GM18858 (cell line): ENCODE measurements at regions not wholly inside any gene's neighbourhood (a gene's known extent, or its start where the extent isn't known, plus 50 kb on each side); places are given as distances from the start of the nearest gene placed in this dataset.
"Not testable (repeated sequence)": the region's sequence is repeated elsewhere in the genome, so short reads cannot be mapped to it uniquely, and the experiment has no call there.

Experiments
- ATAC-seq: cut with Tn5 transposase; IDR thresholded peaks from one replicate; pipeline ENCODE4 v1.9.1; 2021; ENCODE audit not compliant: unreplicated experiment

- ATAC-seq, result no peak
Measured at GRCh38 chr6:69489970-69490369, 306.8 kb downstream of the LMBRD1 start.

- ATAC-seq, result no peak
Measured at GRCh38 chr6:69487688-69488087, 309.1 kb downstream of the LMBRD1 start.

DNA sequence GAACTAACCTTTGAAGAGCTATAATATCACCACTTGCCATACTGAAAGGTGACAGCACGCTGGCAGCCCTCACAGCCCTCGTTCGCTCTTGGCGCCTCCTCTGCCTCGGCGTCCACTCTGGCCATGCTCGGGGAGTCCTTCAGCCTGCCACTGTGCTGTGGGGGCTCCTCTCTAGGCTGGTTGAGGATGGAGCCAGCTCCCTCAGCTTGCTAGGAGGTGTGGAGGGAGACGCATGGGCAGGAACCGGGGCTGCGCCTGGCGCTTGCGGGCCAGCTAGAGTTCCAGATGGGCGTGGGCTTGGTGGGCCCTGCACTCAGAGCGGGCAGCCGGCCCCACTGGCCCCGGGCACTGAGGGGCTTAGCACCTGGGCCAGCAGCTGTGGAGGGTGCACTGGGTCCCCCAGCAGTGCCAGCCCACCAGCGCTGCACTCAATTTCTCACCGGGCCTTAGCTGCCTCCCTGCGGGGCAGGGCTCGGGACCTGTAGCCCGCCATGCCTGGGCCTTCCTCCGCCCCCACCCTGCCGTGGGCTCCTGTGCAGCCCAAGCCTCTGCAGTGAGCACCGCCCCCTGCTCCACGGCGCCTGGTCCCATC is 329.7 kb downstream of the LMBRD1 start:
- ATAC-seq, result no peak

DNA sequence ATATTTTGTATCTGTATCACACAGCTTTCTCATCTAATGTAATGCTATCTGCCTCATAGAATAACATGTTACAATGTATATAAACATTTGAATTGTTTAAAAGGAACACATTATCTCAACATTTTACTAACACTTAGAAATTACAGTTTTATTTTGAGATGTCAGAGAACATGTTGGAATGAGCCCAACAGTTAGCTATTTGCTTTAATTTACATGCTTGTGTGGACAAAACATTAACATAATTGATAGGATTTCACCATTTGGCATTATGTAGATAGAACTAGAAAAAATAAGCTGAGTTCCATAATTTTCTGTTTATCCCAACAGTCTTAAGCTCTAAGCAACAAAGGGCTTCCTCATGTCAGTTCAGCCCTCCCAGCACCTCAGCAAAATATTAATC is 330.9 kb downstream of the LMBRD1 start:
- ATAC-seq, result no peak

GRCh38 chr6:69456086-69456485 is 340.7 kb downstream of the LMBRD1 start:
- ATAC-seq, result no peak

DNA sequence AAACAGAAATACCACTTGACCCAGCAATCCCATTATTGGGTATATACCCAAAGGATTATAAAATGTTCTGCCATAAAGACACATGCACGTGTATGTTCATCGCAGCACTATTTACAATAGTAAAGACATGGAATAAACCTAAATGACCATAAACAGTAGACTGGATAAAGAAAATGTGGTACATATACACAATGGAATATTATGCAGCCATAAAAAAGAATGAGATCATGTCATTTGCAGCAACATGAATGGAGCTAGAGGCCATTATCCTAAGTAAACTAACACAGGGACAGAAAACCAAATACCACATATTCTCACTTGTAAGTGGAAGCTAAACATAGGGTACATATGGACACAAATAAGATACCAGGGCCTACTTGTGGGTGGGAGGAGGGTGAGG is 342.2 kb downstream of the LMBRD1 start:
- ATAC-seq, result not testable (repeated sequence)

GRCh38 chr6:69450493-69450892 is 346.3 kb downstream of the LMBRD1 start:
- not testable (repeated sequence) for ATAC-seq

DNA sequence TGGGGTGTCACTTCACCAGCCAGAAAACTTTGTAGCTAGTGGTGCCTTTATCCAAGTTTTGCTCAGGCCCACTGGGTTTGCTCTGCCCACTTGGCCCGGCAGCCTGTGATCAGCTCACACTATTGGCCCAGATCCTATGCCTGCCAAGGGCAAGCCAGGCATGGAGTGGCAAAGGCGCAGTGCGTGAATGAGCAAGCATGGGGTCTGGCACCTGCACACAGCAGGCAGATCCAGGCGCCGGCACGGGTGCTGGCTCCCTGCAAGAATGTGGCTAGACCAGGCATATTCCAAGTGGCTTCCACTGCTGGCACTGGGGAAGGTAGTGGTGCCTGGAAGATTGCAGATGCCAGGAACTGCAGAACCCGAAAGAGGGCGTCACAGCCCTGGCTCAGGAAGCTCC is 346.9 kb downstream of the LMBRD1 start:
- no peak for ATAC-seq
